Sciatic nerve (tissue), 2 donors: ENCODE measurements at regions not wholly inside any gene's neighbourhood (a gene's known extent, or its start where the extent isn't known, plus 50 kb on each side); places are given as distances from the start of the nearest gene placed in this dataset.

ENCODE experiments used
- ATAC-seq: fragments of 200-7000 bp; cut with Tn5 transposase; one replicate; pipeline ENCODE4 v1.9.1; 2020; ENCODE audit warnings: mild to moderate bottlenecking, moderate library complexity
- DNase-seq: peaks from one replicate; pipeline ENCODE4 v3.0.0-alpha.2; 2020; ENCODE audit warnings: low spot score
- intact Hi-C: fragments of 100-400 bp; cut with DNase I; formaldehyde crosslinking; loops from one replicate; pipeline ENCODE4 v1.14.2; 2022
- donor health status: DM: no; HTN: no; CAD: no.
- donor health status: DM: no; HTN: no; CAD: no.

DNA sequence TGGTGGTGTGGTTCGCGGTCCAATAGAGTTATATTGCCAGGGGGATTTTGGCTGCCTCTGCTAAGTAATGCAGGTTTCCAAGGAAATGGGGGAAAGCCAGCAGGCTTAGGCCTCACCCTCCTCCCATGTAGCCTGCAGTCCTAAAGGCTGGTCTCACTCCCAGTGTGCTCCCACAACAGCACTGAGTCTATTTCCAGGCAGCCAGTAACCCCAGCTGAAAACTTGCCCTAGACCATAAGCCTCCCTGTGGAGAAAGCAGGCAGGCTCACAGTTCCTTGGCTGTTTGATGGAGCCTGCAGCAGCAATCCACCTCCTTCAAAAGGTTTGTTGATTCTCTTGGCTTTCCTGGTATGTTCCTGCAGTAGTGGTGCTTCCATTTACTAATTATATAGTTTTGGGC is 220.0 kb upstream of the ZNF804B start:
- no peak for DNase-seq
- no peak for ATAC-seq
- intact Hi-C loops = no loop called here

- intact Hi-C loops = no loop called here
- DNase-seq (no peak), ATAC-seq (no peak)
These were observed 217.0 kb upstream of the STEAP4 start for GRCh38 chr7:88523645-88524044.

DNA sequence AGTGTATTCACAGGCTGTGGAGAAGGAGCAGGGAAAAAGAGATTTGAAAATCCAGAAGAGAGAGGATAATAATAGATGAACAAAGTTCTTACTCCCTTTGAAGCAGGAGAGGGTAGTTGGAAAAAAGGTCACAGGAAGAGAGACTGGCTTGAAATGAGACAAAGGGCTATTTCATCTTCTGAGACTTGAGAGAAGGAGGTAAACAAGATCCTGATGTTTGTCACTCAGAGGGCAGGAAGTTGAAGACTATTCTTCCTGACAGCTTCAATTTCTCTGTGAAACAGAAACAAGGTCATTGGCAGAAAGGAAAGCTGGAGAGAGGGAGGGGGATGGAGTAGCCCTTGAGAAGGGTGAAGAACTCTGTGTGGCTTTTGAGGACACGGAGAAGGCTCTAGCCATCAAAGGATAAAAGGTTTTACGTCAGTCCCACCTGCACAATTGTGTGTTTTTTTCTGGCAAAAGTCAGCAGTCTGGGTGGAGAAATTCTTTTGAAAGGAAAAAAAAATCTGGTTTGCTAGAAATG is 216.1 kb upstream of the STEAP4 start:
- ATAC-seq (no peak), DNase-seq (no peak)
- intact Hi-C loops = no loop called here

DNA sequence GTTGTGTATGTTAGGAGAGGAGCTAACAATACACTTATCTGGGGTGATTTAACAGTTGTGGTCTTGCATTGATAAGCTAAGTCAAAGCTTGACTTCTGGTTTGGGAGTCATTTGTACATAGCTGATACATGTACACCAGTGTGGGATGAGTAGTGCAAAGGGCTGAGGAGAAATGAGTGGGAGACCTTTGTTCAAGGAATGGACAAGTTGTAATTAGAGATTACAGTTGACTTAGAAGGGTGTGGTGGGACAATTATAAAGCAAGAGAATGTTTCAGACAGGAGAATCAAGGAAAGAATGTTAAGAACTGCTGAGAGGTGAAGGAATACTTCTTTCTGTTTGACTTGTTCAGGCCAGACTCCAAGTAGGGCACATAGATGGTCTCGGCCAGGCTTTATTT is 209.7 kb upstream of the STEAP4 start:
- DNase-seq (no peak), ATAC-seq (no peak)
- intact Hi-C loops = no loop called here

- intact Hi-C loops = no loop called here
- ATAC-seq (no peak), DNase-seq (no peak)
These were observed 208.6 kb upstream of the STEAP4 start for GRCh38 chr7:88515301-88515700.

DNA sequence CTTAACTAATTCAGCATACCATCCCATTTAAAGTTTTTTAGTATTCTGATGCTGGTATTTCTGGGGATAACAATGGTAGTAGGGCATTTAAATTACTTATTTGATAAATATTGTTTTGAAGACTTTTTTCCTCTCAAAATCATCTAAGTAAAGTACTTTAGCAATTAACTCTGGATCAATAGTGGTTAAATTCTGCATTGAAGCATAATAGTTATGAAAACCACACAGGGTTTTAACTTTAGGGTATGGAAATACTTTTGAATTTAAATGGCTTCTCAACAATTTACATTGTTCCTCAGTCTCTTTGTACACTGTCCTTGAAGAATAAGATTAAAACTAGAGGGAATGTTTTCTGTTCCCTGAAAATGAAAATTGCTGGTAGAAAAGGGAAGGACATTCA is 202.6 kb upstream of the STEAP4 start:
- DNase-seq (no peak), ATAC-seq (no peak)
- intact Hi-C loops = no loop called here

GRCh38 chr7:88500131-88500530 is 193.4 kb upstream of the STEAP4 start:
- intact Hi-C loops = no loop called here
- no peak for ATAC-seq
- DNase-seq = no peak

DNA sequence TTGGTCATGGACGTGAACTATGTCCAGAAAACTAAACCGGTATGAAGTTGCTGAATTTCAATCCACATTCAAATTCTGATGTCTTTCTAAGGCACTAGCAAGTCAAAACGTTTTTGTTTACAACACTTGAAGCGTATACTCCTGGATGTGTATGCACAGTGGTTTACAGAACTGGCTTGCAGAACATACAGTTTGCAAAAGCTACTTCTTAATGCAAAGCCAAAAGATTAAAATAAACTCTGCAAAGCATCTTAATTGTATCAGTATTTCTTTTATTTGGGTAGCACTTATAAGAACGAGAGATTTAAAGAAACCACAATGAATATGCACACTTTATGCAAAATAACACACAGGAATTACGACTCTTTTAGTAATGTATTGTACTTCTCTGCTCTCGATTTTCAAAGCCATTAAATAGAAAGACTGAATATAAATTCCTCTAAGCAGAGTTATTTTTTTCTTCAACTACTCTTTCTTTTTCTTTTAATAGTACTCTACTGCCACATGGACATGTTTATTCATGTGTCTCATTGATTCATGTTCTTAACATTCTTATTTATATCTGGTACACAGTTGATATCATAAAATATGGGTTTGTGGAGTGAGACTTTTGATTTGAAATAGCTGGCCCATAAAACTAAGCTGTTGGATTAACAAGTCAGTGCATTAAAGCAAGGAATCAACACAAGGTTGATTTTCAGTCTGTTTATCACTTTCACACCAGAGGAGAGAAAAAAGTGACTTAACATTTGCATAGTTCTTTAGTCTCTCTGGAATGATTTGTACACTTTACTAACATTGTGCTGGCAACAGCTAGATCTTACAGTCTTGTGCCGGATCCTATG is 189.4 kb upstream of the STEAP4 start:
- intact Hi-C loops = no loop called here
- DNase-seq = no peak
- ATAC-seq = no peak

DNA sequence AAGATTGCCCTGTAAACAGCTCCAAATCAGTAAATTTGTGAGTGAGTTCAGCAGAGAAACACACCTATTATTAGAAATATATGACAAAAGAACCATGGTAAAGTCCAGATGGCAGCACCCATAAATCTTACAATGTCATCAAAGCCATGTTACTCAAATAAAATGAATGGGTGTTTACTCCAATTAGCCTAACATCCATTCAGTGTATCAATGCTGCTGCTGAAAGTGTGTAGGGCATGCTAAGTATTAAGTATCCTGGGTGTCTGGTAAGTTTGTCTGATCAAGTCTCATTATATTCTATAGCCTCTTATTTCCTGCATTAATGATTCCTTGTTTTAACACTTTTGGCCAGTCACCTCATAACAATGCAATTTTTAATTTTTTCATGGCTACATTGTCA is 185.5 kb upstream of the STEAP4 start:
- intact Hi-C loops = no loop called here
- ATAC-seq (no peak), DNase-seq (no peak)

DNA sequence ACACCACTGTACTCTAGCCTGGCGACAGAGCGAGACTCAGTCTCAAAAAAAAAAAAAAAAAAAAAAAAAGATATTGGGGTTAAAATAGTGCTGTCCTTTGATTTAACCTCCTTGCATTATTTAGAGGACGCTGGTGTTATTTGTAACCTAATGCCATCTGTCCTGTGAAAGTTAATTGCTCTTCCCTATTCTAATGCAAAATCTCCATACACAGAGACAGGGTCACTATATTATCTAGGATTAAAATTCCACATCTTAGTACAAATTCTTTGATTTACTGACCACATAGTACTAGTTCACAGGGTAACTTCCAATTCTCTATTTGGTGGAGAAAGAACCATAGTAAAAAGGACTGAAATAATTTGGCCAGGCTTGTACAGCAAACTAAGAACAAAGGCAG is 184.2 kb upstream of the STEAP4 start:
- intact Hi-C loops = no loop called here
- ATAC-seq (no peak), DNase-seq (no peak)

- no peak for ATAC-seq
- no peak for DNase-seq
- intact Hi-C loops = no loop called here
These were observed 183.5 kb upstream of the STEAP4 start for GRCh38 chr7:88490161-88490560.

DNA sequence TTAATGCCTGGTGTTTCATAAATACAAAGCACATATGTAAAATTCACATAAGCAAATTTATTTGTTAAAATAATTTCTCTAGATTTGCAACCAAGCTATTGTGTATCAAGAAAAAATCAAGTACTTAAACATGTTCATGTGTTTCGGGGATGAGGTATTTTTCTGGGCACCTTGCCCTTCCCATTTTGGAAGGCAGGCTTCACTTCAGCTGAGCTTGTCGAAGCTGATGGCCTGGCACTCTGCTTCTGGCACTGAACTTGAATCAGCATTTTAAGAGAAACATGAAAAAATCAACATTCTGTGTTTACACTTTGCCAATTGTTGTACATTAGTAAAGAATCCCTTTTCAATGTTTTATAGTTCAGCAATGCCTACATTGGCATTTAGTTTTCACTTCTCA is 179.1 kb upstream of the STEAP4 start:
- no peak for DNase-seq
- intact Hi-C loops = no loop called here
- no peak for ATAC-seq

- DNase-seq (no peak), ATAC-seq (no peak)
- intact Hi-C loops = no loop called here
These were observed 177.9 kb upstream of the STEAP4 start for GRCh38 chr7:88484551-88484950.

- intact Hi-C loops = no loop called here
- no peak for DNase-seq
- ATAC-seq = no peak
These were observed 174.2 kb upstream of the STEAP4 start for GRCh38 chr7:88480896-88481295.

GRCh38 chr7:88480271-88480670 is 173.6 kb upstream of the STEAP4 start:
- intact Hi-C loops = no loop called here
- ATAC-seq (no peak), DNase-seq (no peak)

DNA sequence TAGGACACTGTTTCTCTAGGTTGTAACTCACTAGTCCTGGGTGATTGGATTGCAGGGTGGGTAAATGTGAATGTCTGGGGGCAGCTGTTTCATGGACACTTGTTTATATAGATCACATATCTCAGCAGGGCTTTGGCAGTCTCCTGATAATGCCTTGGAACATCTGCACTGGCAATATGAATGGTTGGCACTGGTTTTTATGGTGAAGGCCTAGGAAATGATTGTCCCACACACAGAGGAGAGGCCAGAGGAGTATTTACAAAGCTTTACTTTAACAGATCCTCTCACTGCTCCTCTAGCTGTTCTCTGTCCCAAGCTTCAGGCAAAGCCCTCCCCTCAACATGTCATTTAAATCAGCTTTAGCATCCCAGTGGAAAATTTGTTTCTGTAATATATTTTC is 171.3 kb upstream of the STEAP4 start:
- intact Hi-C loops = no loop called here
- DNase-seq (no peak), ATAC-seq (no peak)

- DNase-seq (no peak), ATAC-seq (no peak)
- intact Hi-C loops = no loop called here
These were observed 158.9 kb upstream of the STEAP4 start for GRCh38 chr7:88465600-88465999.

- intact Hi-C loops = no loop called here
- DNase-seq = no peak
- no peak for ATAC-seq
These were observed 156.1 kb upstream of the STEAP4 start for GRCh38 chr7:88462799-88463198.

DNA sequence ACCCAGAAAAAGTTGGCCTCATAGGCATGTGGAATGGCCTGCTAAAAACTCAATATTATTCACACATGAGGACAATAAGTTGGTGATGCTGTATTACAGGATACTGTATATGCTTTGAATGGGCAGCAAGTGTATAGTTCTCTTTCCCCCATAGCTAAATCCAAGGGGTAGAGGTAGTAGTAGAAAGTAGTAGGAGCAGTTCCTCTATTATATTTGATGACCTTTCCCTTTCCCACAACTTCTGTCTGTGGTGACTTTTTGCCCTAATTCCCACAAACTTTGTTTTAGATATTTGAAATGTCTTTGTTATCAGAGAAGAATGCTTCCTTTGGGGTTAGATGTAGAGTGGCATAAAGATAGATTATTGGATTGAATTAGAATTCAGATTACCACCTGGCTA is 154.0 kb upstream of the STEAP4 start:
- no peak for DNase-seq
- intact Hi-C loops = no loop called here
- ATAC-seq = no peak

DNA sequence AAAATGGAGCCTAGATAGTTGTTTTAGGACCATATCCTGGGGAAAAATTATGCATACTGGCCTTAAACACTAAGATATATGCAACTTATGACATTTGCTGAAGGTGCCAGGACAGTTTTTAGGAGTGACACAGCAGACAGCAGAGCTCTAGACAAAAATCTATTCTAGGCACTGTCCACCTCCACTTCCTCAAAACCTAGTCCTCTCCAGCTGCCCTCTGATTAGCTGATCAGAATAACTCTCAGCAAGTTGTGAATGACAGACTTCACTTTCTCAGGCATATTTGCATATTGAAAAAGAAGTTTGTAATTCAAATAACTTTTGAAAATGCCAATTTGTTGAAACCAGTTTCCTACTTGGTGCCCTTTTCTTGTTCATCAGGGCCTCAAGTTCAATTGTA is 152.3 kb upstream of the STEAP4 start:
- intact Hi-C loops = no loop called here
- no peak for ATAC-seq
- no peak for DNase-seq

GRCh38 chr7:88458279-88458678 is 151.6 kb upstream of the STEAP4 start:
- intact Hi-C loops = no loop called here
- ATAC-seq (no peak), DNase-seq (no peak)
